Stimulated activated CD8-positive, alpha-beta memory T cell treated with anti-CD3 and anti-CD28 coated beads, Interleukin-15, amount 100 ng/mL, for 24 hours (primary cell): ENCODE measurements at regions not wholly inside any gene's neighbourhood (a gene's known extent, or its start where the extent isn't known, plus 50 kb on each side); places are given as distances from the start of the nearest gene placed in this dataset.
"Not testable (repeated sequence)": the region's sequence is repeated elsewhere in the genome, so short reads cannot be mapped to it uniquely, and the experiment has no call there.

ENCODE experiments used
- DNase-seq: peaks from one replicate; pipeline ENCODE4 v3.0.0-alpha.2; 2020; ENCODE audit warnings: low read depth

DNA sequence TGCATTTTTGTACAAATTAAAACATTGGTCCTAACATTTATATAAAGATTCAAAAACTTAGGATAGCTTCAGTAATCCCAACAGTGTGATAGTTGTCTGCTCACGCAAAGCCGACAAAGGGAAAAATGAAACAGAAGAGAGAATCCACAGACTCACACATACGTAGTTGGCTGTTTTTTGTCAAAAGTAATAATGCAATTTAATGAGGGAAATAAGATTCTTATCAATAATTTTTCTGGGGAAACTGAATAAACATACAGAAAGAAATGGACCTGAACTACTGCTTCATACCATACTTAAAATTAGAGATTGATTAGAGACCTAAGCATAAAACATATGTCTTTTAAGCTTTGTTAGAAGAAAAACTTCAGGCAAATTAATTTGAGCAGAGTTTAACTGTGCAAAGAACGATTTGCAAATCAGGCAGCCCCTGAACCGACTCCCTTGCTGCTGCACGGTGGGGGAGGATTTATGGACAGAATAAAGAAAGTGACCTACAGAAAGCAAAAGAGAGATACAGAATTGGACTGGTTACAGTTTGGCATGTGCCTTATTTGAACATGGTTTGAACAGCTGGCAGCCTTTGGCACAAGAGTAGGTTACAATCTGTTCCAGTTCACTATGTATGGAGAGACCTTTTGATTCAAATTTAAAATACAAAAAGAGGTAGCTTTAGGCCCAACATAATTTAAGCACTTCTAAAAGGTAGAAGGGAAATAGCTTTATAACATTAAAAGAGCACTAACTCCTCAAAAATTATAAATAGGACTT is 64.9 kb upstream of the CTSV start:
- DNase-seq: not testable (repeated sequence)

DNA sequence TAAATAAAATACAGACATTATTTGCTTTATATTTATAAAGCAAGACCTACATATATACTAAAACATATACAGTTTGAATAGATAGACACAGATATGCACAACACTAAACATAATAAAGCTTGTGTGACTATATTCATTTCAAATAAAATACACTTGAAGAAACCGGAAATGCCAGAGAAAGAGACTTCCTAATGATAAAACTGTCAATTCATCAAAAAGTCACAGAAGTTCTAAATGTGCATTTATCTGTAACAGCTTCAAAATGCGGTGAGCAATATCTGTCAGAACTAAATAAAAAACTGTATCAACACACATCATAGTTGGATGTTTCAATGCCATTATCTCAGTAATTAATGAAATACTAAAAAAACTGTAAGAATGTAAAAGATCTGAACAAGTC is 60.6 kb upstream of the CTSV start:
- not testable (repeated sequence) for DNase-seq

DNA sequence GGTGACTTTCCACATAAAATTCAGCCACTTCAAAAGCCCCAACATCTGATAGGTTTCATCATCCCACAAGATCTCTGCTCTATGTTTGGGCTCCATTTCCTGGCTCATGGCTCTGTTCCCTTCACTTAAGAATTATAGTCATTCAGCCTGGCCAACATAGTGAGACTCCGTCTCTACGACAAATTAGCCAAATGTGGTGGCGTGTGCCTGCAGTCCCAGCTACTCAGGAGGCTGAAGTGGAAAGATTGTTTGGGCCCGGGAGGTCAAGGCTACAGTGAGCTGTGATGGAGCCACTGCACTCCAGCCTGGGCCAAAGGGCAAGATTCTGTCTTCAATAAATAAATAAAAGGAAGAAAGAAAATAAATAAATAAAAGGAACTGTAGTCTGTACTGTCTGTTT is 57.9 kb upstream of the CTSV start:
- DNase-seq: no peak

DNA sequence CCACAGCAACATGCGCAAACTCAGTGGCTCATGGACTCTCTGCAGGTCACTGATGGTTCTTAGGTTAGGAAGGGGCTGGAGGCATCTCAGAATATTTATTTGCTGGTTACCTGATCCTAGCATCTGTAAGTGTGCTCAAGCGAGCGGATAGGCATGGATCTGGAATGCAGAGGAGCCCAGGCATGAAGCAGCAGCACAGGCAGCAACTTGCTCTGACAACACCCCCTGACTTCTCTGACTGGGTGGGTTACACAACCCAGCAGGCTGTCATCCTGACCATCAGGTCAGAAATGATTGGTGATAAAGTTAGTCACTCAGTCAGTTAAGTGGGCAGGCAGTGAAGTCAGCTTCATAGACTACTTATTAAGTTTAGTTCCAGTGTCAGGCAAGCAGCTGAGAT is 50.4 kb upstream of the CTSV start:
- DNase-seq: not testable (repeated sequence)
